OCI-M1 (cell line): ENCODE measurements at regions not wholly inside any gene's neighbourhood (a gene's known extent, or its start where the extent isn't known, plus 50 kb on each side); places are given as distances from the start of the nearest gene placed in this dataset.
"Not testable (repeated sequence)": the region's sequence is repeated elsewhere in the genome, so short reads cannot be mapped to it uniquely, and the experiment has no call there.

Experiments used
- DNase-seq: peaks from one replicate; lab custom pipeline; 2025; lab: John Stamatoyannopoulos, UW

GRCh38 chr14:54253195-54253947 is 143.4 kb upstream of the CDKN3 start:
- no peak for DNase-seq

GRCh38 chr14:54256156-54256555 is 140.7 kb upstream of the CDKN3 start:
- DNase-seq: no peak

- DNase-seq: no peak
Observed at GRCh38 chr14:54257424-54257823, 139.4 kb upstream of the CDKN3 start.

- no peak for DNase-seq
Observed at GRCh38 chr14:54258382-54258781, 138.4 kb upstream of the CDKN3 start.

GRCh38 chr14:54259821-54260220 is 137.0 kb upstream of the CDKN3 start:
- DNase-seq: no peak

GRCh38 chr14:54261283-54261682 is 135.5 kb upstream of the CDKN3 start:
- DNase-seq: no peak

- DNase-seq: not testable (repeated sequence)
Observed at GRCh38 chr14:54266616-54267015, 130.2 kb upstream of the CDKN3 start.

- no peak for DNase-seq
Observed at GRCh38 chr14:54267172-54267571, 129.6 kb upstream of the CDKN3 start.

- DNase-seq: no peak
Observed at GRCh38 chr14:54275997-54276725, 120.6 kb upstream of the CDKN3 start.

- peak; percentile 1 for DNase-seq
Observed at GRCh38 chr14:54278087-54278486, 118.7 kb upstream of the CDKN3 start.

GRCh38 chr14:54278665-54279295 is 118.0 kb upstream of the CDKN3 start:
- no peak for DNase-seq

GRCh38 chr14:54282849-54283248 is 114.0 kb upstream of the CDKN3 start:
- no peak for DNase-seq

GRCh38 chr14:54285030-54285429 is 111.8 kb upstream of the CDKN3 start:
- no peak for DNase-seq

- DNase-seq: no peak
Observed at GRCh38 chr14:54291491-54292191, 105.2 kb upstream of the CDKN3 start.

GRCh38 chr14:54294802-54295201 is 102.0 kb upstream of the CDKN3 start:
- no peak for DNase-seq

GRCh38 chr14:54299410-54300363 is 97.1 kb upstream of the CDKN3 start:
- DNase-seq: peak; percentile 4

- DNase-seq: no peak
Observed at GRCh38 chr14:54300881-54301280, 95.9 kb upstream of the CDKN3 start.

- no peak for DNase-seq
Observed at GRCh38 chr14:54301359-54301758, 95.4 kb upstream of the CDKN3 start.

GRCh38 chr14:54306806-54307205 is 90.0 kb upstream of the CDKN3 start:
- DNase-seq: no peak

- DNase-seq: no peak
Observed at GRCh38 chr14:54309615-54310014, 87.2 kb upstream of the CDKN3 start.

GRCh38 chr14:54310151-54310850 is 86.5 kb upstream of the CDKN3 start:
- DNase-seq: no peak
